ENCODE measurements at regions not wholly inside any gene's neighbourhood (a gene's known extent, or its start where the extent isn't known, plus 50 kb on each side); places are given as distances from the start of the nearest gene placed in this dataset.

DNA sequence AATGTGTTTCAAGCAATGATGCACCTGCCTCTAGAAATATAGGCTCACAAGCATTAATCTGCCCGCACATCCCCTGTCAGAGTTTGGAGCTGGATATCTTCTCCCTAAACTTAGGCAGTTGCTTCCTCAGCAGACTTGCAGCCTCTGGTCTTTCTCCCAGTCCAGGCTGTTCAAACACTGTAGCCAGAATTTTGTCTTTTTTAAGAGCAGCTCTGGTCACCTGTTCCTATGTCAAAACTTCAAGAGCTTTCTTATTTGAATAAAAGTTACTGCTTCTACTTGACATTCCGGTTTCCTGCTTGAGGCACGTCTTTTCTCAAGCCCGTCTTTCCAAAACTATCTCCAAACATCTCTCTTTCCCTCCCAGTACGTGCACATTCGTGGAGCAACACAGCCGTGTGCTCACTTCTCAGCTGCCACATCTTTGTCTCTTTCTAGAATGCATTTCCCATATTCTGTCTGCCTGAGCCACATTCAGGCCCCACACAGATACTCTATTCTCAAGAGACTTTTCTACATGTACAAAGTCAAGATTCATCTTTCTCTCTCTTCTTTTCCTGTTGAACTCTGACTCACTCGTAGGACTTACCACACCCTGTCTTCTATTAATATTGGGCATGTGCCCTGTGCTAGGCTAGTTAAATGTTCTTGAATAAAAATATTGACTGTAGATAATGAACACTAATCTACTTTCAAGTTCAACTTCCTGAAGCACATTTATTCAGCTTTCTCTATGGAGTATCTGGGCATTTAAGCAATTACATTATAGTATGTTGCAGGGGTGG lies 307.7 kb upstream of the SOX2 start:
- Histone ChIP-seq H3K36me3 (ENCODE audit: control insufficient read depth in 4 of 4, insufficient read depth in 3 of 4, low read depth in 1 of 4, low read length in 3 of 4) (no peaks in the 10 kb centered on the region), H3K4me1 (ENCODE audit: control insufficient read depth in 4 of 4, insufficient read depth in 4 of 4, low read length in 3 of 4) (no peaks in the 10 kb centered on the region), H3K9ac (ENCODE audit: low read depth in 1 of 2, low read length in 2 of 2) (no peak overlapping the region), H3K9me3 (ENCODE audit: control insufficient read depth in 4 of 4, low read length in 3 of 4) (no peaks in the 10 kb centered on the region), H3K27me3 (ENCODE audit: control insufficient read depth in 4 of 4, insufficient read depth in 4 of 4, low read length in 3 of 4) (no peaks in the 10 kb centered on the region), H3K4me3 (ENCODE audit: low read depth in 1 of 3, low read length in 3 of 3) (no peak overlapping the region), H3K27ac (ENCODE audit: low read depth in 1 of 2, low read length in 2 of 2) (no peak overlapping the region)
- TF ChIP-seq YY1 (IDR thresholded peaks at IDR 0.05): no peak
- no peak for TF ChIP-seq GABPA (IDR thresholded peaks at IDR 0.05 in 1 of 2, conservative IDR thresholded peaks at IDR 0.05 in 1 of 2)
- TF ChIP-seq, protein P1, sequence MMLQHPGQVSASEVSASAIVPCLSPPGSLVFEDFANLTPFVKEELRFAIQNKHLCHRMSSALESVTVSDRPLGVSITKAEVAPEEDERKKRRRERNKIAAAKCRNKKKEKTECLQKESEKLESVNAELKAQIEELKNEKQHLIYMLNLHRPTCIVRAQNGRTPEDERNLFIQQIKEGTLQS (IDR thresholded peaks at IDR 0.05): no peak
- no peak for TF ChIP-seq RXRA (IDR thresholded peaks at IDR 0.05)
- TF ChIP-seq FOXA2 (IDR thresholded peaks at IDR 0.05): no peak
- TF ChIP-seq SP1 (IDR thresholded peaks at IDR 0.05): no peak
- no peak for TF ChIP-seq CTCF (IDR thresholded peaks at IDR 0.05; ENCODE audit: low read depth, low read length, missing input control)
- no peak for TF ChIP-seq TAF1 (conservative IDR thresholded peaks at IDR 0.05)
- TF ChIP-seq HNF4A (conservative IDR thresholded peaks at IDR 0.05): no peak
- no peak for TF ChIP-seq RAD21 (IDR thresholded peaks at IDR 0.05)
- TF ChIP-seq EGR1 (IDR thresholded peaks at IDR 0.05; ENCODE audit: low read depth in 2 of 2): no peak
- TF ChIP-seq NR2F2 (IDR thresholded peaks at IDR 0.05): no peak
- TF ChIP-seq HNF4G (IDR thresholded peaks at IDR 0.05): no peak
- no peak for TF ChIP-seq JUND (IDR thresholded peaks at IDR 0.05)
- TF ChIP-seq FOXA1 (IDR thresholded peaks at IDR 0.05): no peak
- TF ChIP-seq MAX (IDR thresholded peaks at IDR 0.05): no peak
- TF ChIP-seq, protein P2, sequence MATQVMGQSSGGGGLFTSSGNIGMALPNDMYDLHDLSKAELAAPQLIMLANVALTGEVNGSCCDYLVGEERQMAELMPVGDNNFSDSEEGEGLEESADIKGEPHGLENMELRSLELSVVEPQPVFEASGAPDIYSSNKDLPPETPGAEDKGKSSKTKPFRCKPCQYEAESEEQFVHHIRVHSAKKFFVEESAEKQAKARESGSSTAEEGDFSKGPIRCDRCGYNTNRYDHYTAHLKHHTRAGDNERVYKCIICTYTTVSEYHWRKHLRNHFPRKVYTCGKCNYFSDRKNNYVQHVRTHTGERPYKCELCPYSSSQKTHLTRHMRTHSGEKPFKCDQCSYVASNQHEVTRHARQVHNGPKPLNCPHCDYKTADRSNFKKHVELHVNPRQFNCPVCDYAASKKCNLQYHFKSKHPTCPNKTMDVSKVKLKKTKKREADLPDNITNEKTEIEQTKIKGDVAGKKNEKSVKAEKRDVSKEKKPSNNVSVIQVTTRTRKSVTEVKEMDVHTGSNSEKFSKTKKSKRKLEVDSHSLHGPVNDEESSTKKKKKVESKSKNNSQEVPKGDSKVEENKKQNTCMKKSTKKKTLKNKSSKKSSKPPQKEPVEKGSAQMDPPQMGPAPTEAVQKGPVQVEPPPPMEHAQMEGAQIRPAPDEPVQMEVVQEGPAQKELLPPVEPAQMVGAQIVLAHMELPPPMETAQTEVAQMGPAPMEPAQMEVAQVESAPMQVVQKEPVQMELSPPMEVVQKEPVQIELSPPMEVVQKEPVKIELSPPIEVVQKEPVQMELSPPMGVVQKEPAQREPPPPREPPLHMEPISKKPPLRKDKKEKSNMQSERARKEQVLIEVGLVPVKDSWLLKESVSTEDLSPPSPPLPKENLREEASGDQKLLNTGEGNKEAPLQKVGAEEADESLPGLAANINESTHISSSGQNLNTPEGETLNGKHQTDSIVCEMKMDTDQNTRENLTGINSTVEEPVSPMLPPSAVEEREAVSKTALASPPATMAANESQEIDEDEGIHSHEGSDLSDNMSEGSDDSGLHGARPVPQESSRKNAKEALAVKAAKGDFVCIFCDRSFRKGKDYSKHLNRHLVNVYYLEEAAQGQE (IDR thresholded peaks at IDR 0.05): no peak
- TF ChIP-seq, protein P3, sequence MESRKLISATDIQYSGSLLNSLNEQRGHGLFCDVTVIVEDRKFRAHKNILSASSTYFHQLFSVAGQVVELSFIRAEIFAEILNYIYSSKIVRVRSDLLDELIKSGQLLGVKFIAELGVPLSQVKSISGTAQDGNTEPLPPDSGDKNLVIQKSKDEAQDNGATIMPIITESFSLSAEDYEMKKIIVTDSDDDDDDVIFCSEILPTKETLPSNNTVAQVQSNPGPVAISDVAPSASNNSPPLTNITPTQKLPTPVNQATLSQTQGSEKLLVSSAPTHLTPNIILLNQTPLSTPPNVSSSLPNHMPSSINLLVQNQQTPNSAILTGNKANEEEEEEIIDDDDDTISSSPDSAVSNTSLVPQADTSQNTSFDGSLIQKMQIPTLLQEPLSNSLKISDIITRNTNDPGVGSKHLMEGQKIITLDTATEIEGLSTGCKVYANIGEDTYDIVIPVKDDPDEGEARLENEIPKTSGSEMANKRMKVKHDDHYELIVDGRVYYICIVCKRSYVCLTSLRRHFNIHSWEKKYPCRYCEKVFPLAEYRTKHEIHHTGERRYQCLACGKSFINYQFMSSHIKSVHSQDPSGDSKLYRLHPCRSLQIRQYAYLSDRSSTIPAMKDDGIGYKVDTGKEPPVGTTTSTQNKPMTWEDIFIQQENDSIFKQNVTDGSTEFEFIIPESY (IDR thresholded peaks at IDR 0.05): no peak
- WGBS: 73% methylated on average over 8 of the region's 8 CpGs
- no peak for DNase-seq (ENCODE audit: low spot score)
